GM19324 (cell line): ENCODE measurements at regions not wholly inside any gene's neighbourhood (a gene's known extent, or its start where the extent isn't known, plus 50 kb on each side); places are given as distances from the start of the nearest gene placed in this dataset.
"Not testable (repeated sequence)": the region's sequence is repeated elsewhere in the genome, so short reads cannot be mapped to it uniquely, and the experiment has no call there.

Experiments
- ATAC-seq: cut with Tn5 transposase; IDR thresholded peaks from one replicate; pipeline ENCODE4 v1.9.1; 2021; ENCODE audit warnings: mild to moderate bottlenecking, moderate library complexity; ENCODE audit not compliant: unreplicated experiment, low FRiP score

GRCh38 chr1:146522812-146523211, 294.0 kb upstream of the NOTCH2NLA start:
- ATAC-seq: not testable (repeated sequence)

DNA sequence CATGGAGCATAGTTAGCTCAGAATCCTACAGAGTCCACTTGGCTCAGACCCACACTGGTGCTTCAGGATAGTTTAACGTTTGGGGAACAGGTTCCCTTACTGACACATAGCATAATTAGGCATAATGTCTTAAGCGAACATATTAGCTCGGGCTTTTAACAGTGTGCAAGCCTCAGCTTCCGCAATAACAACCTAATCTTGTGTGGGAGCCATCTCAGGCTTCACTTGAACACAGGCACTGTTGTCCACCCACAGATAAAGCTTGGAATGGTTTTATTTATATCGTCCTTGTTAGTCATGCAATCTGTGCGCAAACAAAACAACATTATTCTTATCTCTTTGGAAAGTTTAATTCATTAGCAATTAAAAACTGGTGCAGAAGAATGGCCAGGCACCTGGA, 293.5 kb upstream of the NOTCH2NLA start:
- not testable (repeated sequence) for ATAC-seq

DNA sequence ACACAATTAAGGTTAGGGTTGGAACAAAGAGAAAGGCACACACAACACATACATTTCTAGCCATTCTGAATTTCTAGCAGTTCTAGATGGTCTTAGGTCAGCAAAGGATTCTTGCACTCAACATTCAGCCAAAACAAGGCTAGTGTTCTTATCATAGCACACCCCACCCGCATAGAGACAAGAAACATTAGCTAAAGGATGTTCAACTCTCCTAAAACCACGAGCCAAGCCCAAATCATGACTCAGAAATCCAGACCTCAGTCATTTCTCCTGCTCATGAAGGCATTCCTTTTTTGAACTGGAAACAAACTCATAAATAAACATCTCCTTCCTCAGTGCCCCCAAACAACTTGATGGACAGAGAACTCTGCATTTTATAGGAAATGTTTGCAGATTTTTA, 293.0 kb upstream of the NOTCH2NLA start:
- not testable (repeated sequence) for ATAC-seq

- not testable (repeated sequence) for ATAC-seq
Observed at GRCh38 chr1:146513754-146514153, 284.9 kb upstream of the NOTCH2NLA start.

GRCh38 chr1:146511047-146511777, 282.4 kb upstream of the NOTCH2NLA start:
- ATAC-seq: not testable (repeated sequence)

DNA sequence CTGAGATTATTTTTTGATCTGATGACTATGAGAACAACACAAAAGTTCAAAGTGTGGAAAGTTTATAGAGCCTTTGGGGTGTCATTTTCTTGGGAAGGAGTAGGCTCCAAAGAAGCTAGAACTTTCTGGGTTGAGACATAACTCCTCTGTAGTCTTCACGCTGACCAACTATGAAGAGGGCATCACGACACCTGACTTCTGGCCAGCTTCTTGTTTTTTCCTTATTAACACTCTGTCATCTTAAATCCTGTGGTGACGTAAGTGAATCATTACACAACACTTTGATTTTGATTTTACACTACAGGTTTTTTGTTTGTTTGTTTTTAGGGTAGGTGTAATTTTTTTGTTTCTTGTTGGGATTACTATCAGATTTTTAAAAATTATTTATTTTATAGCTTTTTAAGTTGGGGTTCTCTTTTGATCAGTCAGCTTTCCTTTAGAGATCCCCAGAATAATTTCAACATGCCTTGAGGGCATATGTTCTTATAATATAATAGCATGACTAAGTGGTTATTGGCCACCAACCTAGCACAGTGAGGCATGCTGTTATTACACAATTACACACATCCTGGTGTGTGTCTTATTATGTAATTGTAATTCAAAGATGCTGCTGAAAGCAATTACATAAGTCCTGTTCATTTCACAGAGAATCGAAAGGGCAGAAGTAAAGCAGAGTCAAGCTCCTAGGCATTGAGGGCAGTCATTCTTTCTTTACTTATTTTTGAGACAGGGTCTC, 281.6 kb upstream of the NOTCH2NLA start:
- not testable (repeated sequence) for ATAC-seq

DNA sequence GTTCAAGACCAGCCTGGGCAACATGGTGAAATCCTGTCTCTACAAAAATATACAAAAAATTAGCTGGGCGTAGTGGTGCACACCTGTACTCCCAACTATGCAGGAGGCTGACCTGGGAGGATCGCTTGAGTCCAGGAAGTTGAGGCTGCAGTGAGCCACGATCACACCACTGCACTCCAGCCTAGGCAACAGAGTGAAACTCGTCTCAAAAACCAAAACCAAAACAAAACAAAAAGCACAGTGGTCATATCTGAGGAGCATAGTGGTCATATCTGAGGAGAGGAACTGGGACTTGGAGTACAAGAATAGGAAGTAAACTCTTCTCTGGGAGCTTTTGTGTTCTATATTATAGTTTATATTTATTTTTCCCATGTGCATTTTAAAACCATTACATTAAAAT, 275.3 kb upstream of the NOTCH2NLA start:
- not testable (repeated sequence) for ATAC-seq

GRCh38 chr1:146487555-146487954, 258.7 kb upstream of the NOTCH2NLA start:
- ATAC-seq: not testable (repeated sequence)

DNA sequence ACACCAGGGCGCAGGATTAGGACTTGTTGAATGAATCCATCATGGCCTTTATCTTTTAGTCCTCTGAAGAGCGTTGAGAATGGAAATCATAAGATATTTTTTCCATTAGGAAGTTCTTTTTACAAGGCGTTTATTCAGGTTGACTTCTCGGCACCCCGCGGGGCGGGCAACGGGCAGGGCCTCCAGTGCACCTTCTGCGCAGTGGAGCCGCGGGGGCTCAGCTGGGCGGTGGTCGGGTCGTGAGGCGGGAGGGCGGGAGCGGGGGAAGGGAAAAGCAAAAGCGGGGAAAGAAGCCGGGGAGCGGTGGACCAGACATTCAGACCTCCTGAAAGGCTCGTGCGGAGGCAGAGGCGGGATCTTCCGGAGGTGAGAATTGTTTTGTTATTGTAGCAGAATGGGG, 258.3 kb upstream of the NOTCH2NLA start:
- ATAC-seq: not testable (repeated sequence)

GRCh38 chr1:146486300-146487014, 257.6 kb upstream of the NOTCH2NLA start:
- not testable (repeated sequence) for ATAC-seq

GRCh38 chr1:146484195-146484594, 255.4 kb upstream of the NOTCH2NLA start:
- not testable (repeated sequence) for ATAC-seq

DNA sequence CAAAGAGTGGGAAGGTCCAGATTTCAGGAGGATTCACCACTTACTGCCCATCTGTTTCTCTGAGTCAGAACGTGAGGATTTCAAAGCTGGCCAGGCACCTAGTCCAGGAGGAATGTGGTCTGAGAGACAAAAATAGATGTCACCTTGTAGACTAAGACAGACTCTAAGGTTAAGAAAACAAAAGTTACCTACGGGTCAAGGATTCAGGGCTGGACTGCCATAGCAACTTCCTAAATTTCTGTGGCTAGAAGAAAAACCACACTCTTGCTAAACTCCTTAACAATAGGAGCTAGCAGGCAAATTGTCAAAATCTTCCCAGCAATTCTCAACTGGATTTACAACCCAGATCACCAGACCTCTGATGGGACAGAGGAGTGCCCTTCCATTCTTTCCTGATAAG, 250.4 kb upstream of the NOTCH2NLA start:
- ATAC-seq: not testable (repeated sequence)

GRCh38 chr1:146478125-146478720, 249.4 kb upstream of the NOTCH2NLA start:
- not testable (repeated sequence) for ATAC-seq

- ATAC-seq: not testable (repeated sequence)
Observed at GRCh38 chr1:146475086-146475485, 246.3 kb upstream of the NOTCH2NLA start.

DNA sequence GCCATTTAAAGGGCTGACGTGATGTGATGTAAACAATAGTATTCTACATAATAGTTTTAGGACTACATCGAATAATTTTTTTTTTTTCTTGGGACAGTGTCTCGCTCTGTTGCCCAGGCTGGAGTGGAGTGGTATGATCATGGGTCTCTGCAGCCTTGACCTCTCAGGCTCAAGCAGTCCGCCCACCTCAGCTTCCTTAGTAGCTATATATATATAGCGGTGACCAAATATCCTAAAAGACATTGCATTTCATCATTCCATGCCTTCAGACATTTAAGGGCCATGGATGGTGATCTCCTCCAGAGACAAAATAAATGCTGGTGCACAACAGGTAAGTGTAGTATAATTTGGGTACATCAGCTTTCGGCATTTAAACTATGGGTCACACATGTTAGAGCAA, 245.4 kb upstream of the NOTCH2NLA start:
- ATAC-seq: not testable (repeated sequence)

DNA sequence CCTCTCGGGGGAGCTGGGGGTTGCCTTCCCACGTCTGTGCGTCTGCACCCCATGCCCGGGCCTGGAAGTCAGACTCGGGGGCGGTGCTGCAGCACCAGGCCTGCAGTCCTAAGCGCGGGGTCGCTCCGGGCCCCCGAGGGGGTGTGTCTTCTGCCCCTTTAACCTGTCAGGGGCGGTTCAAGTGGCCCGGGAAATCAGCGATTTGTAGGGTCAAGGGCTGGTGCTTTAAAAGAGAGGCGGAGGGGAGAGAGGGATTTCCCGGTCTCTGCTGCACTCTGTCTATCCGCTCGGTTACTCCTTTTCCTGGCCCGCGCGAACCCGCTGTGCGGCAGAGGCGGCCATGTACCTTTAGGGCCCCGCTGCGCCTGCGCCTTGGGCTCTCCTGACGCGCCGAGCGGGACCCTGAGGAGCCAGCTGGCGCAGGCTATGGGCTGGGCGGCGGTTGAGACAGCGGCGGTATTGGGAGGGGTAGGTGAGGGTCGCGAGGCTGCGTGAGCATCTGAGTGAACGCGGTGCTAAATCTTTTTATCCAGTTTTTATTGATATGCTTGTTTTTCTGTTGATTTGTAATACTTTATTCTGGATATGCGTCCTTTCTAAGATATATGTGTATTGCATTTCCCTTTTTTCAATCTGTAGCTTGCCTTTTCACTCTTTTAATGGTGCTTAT, 243.5 kb upstream of the NOTCH2NLA start:
- not testable (repeated sequence) for ATAC-seq

- not testable (repeated sequence) for ATAC-seq
Observed at GRCh38 chr1:146459939-146460338, 231.1 kb upstream of the NOTCH2NLA start.

- ATAC-seq: not testable (repeated sequence)
Observed at GRCh38 chr1:146459308-146459707, 230.5 kb upstream of the NOTCH2NLA start.

- ATAC-seq: not testable (repeated sequence)
Observed at GRCh38 chr1:146448877-146449246, 220.0 kb upstream of the NOTCH2NLA start.

DNA sequence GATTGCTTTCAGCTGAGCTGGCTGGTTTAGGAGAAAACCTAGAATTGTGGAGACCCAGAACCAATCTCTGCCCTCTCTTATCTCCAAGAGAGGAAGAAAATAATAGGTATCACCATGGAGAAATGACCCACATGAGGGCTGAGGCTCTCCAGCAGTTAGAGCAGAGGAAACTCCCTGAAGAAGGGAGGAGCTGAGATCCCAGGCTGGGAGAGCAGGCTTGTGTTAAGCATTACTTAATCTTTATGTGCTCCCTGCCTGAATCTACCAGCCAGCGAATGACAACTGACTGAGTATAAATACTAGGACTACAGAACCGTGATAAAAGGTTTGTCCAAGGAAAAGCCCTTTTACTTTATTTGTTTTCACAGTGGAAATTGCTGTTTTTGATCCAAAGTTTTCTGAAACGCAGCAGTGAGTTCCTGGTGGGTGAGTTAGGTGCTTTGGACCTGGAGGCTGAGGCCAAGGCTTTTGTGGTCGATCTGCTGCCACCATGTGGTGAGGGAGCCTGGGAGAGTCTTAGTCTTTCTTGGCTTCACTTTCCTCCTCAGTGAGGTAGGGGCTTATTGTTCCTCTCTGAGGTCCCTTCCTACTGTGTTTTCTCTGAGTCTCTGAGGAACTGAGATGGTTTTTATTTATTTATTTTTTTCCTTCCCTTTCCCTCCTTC, 219.5 kb upstream of the NOTCH2NLA start:
- ATAC-seq: not testable (repeated sequence)
